WTC11 (cell line): ENCODE measurements at regions not wholly inside any gene's neighbourhood (a gene's known extent, or its start where the extent isn't known, plus 50 kb on each side); places are given as distances from the start of the nearest gene placed in this dataset.

Source experiments
- CREB1 ChIP-seq: sonication (generic); formaldehyde crosslinking; IDR thresholded peaks from 2 replicates; pipeline ENCODE4 v1.8.0; 2023; ENCODE audit warnings: mild to moderate bottlenecking, missing genetic modification reagents
- CREM ChIP-seq: sonication (generic); formaldehyde crosslinking; IDR thresholded peaks from 2 replicates; pipeline ENCODE4 v1.8.1; 2022; ENCODE audit warnings: mild to moderate bottlenecking, missing genetic modification reagents, moderate library complexity
- ETV6 ChIP-seq: sonication (generic); formaldehyde crosslinking; IDR thresholded peaks from 2 replicates; pipeline ENCODE4 v1.8.1; 2022; ENCODE audit warnings: mild to moderate bottlenecking, missing genetic modification reagents
- TCF7 ChIP-seq: sonication (generic); formaldehyde crosslinking; IDR thresholded peaks from 2 replicates; pipeline ENCODE4 v1.8.0; 2022; ENCODE audit warnings: mild to moderate bottlenecking, low read depth, missing genetic modification reagents, moderate library complexity
- TF ChIP-seq, protein P1 (sequence below): fragments of 200-600 bp; IDR thresholded peaks from 2 replicates; pipeline ENCODE4 v1.8.0; 2022; ENCODE audit warnings: antibody characterized with exemption
- TF ChIP-seq, protein P2 (sequence below): sonication (generic); formaldehyde crosslinking; conservative IDR thresholded peaks from 2 replicates; pipeline ENCODE4 v1.8.1; 2023; ENCODE audit warnings: mild to moderate bottlenecking, low read depth, missing genetic modification reagents, moderate library complexity

DNA sequence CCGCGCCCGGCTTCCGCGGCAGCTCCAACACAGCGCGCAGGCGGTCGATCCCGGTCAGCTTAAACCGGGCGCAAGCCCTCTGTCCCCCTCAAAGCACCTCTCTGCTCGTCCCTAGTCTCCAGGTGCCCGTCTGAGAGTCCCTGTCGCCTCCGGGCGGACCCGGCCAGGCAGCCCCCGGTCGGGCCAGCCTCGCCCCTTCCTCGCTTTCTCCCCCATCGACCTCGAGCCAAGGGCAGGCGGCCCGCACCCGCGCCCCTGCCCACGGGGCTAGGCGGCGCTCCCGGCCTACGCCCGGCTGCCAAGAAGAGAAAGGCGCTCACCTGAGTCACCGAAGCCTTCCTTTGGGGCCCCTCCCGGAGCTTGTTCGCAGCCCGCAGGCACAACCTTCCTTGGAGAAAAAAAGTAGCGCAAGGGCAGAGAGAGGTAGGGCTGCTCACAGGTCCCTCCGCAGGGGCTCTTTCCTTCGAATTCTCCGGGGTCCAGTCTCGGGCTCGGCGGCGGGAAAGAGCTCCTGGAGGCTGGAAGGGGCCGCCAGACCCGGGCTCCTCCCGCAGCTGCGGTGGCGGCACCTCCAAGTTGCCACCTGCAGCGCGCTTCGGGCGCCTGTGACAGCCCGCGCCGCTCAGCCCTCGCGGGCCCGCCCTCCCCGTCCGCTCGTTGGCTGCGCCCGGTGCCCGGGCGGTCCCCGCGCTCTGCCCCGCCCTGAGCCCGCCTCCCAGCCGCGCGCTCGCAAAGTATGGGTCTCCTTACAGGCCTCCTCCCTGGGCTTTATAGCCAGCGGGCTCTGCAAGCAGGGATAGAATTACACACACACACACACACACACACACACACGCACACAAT lies 86.5 kb upstream of the EPB41L3 start:
- TF ChIP-seq, protein P1, sequence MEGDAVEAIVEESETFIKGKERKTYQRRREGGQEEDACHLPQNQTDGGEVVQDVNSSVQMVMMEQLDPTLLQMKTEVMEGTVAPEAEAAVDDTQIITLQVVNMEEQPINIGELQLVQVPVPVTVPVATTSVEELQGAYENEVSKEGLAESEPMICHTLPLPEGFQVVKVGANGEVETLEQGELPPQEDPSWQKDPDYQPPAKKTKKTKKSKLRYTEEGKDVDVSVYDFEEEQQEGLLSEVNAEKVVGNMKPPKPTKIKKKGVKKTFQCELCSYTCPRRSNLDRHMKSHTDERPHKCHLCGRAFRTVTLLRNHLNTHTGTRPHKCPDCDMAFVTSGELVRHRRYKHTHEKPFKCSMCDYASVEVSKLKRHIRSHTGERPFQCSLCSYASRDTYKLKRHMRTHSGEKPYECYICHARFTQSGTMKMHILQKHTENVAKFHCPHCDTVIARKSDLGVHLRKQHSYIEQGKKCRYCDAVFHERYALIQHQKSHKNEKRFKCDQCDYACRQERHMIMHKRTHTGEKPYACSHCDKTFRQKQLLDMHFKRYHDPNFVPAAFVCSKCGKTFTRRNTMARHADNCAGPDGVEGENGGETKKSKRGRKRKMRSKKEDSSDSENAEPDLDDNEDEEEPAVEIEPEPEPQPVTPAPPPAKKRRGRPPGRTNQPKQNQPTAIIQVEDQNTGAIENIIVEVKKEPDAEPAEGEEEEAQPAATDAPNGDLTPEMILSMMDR = no peak
- no peak for TF ChIP-seq CREB1
- 0 out of 2 replicates have a peak, but pooled peaks have one; percentile 19 for TF ChIP-seq ETV6 (CRISPR knock-in tag)
- TF ChIP-seq, protein P2, sequence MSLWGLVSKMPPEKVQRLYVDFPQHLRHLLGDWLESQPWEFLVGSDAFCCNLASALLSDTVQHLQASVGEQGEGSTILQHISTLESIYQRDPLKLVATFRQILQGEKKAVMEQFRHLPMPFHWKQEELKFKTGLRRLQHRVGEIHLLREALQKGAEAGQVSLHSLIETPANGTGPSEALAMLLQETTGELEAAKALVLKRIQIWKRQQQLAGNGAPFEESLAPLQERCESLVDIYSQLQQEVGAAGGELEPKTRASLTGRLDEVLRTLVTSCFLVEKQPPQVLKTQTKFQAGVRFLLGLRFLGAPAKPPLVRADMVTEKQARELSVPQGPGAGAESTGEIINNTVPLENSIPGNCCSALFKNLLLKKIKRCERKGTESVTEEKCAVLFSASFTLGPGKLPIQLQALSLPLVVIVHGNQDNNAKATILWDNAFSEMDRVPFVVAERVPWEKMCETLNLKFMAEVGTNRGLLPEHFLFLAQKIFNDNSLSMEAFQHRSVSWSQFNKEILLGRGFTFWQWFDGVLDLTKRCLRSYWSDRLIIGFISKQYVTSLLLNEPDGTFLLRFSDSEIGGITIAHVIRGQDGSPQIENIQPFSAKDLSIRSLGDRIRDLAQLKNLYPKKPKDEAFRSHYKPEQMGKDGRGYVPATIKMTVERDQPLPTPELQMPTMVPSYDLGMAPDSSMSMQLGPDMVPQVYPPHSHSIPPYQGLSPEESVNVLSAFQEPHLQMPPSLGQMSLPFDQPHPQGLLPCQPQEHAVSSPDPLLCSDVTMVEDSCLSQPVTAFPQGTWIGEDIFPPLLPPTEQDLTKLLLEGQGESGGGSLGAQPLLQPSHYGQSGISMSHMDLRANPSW (CRISPR knock-in tag) = no peak
- no peak for TF ChIP-seq TCF7 (CRISPR knock-in tag)
- no peak for TF ChIP-seq CREM
